Sigmoid colon (tissue), 6 donors: ENCODE measurements at regions not wholly inside any gene's neighbourhood (a gene's known extent, or its start where the extent isn't known, plus 50 kb on each side); places are given as distances from the start of the nearest gene placed in this dataset.

Experiments used
- DNase-seq: peaks from one replicate; pipeline ENCODE4 v3.0.0-alpha.2; 2019
- H3K27ac ChIP-seq, 4 donors: fragments of 200-600 bp; sonication (generic); one replicate each; pipeline ENCODE4 v1.5.1; 2016 to 2019; ENCODE audit warnings: mild to moderate bottlenecking in 1 of 4
- H3K27me3 ChIP-seq, 3 donors: fragments of 200-600 bp; sonication (generic); one replicate each; pipeline ENCODE4 v1.5.1; 2019; ENCODE audit warnings: mild to moderate bottlenecking in 1 of 3
- H3K36me3 ChIP-seq, 4 donors: fragments of 200-600 bp; sonication (generic); one replicate each; pipeline ENCODE4 v1.5.1; 2016 to 2019
- H3K4me1 ChIP-seq, 4 donors: fragments of 200-600 bp; sonication (generic); one replicate each; pipeline ENCODE4 v1.5.1; 2017 to 2019
- H3K4me3 ChIP-seq, 4 donors: fragments of 200-600 bp; sonication (generic); one replicate each; pipeline ENCODE4 v1.5.1; 2017 to 2019; ENCODE audit warnings: mild to moderate bottlenecking in 2 of 4, moderate library complexity in 1 of 4
- H3K9me3 ChIP-seq, 4 donors: fragments of 200-600 bp in 3 of 4; sonication (generic) in 3 of 4; one replicate each; pipeline versions ENCODE4 v1.5.1 to v1.6.1; 2013 to 2019
- EP300 ChIP-seq, 4 donors: sonication (generic); formaldehyde crosslinking; IDR thresholded peaks; one replicate each; pipeline ENCODE4 v1.6.1; 2017; ENCODE audit warnings: antibody characterized with exemption in 4 of 4
- POLR2A ChIP-seq, 2 donors: fragments of 450-650 bp; IDR thresholded peaks; one replicate each; pipeline ENCODE4 v1.6.1; 2016; ENCODE audit warnings: antibody characterized with exemption in 2 of 2, mild to moderate bottlenecking in 2 of 2, moderate library complexity in 2 of 2
- POLR2AphosphoS5 ChIP-seq, 4 donors: sonication (generic); formaldehyde crosslinking; IDR thresholded peaks; one replicate each; pipeline ENCODE4 v1.6.1; 2017; ENCODE audit warnings: antibody characterized with exemption in 4 of 4
- WGBS, 2 donors: extraction: QIAGEN DNeasy Blood & Tissue Kit; methylation state at CpG; one replicate each; pipeline ENCODE4 v1.1.7; 2013; 5-methylcytosine and 5-hydroxymethylcytosine counted together
- intact Hi-C: fragments of 100-400 bp; cut with DNase I; formaldehyde crosslinking; loops from one replicate; pipeline ENCODE4 v1.15.1; 2023
- TF ChIP-seq, protein P1 (sequence below), 4 experiments: fragments of 450-650 bp in 3 of 4; fragments of 200-600 bp in 1 of 4; IDR thresholded peaks; one replicate each; pipeline ENCODE4 v1.5.1; 2016 to 2019; ENCODE audit warnings: antibody characterized with exemption in 4 of 4, mild to moderate bottlenecking in 3 of 4, moderate library complexity in 2 of 4
- donor health status: healthy with polysubstance abuse.
- donor health status: healthy.

DNA sequence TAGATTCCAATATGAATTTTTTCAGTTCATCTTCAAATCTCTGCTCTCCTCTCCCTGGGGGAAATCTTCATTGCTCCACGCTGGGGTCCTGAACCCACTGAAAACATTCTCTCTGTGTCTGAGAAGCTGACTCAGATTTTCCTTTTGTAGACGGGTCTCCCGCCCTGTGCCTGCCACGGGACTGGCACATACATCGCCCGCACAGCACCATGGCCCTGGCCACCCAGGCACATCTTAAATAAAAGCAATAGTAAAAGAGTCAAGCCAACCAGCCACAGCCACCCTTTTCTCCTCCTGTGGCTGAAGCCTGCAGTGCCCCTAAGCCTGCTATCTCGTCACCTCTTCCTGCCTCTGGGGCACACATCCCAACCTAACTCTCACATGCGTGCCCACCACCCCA lies 301.2 kb downstream of the ZNF536 start:
- H3K27me3 ChIP-seq: peaks cover 3 to 20% (median 13%) of the 10 kb centered on the region in 3 donors
- 77 to 83% methylated on average over 8 of the region's 8 CpGs for WGBS, 2 donors
- TF ChIP-seq EP300 (IDR thresholded peaks at IDR 0.05) (no peak), POLR2A (IDR thresholded peaks at IDR 0.05) (no peak), POLR2AphosphoS5 (IDR thresholded peaks at IDR 0.05) (no peak)
- TF ChIP-seq, protein P1, sequence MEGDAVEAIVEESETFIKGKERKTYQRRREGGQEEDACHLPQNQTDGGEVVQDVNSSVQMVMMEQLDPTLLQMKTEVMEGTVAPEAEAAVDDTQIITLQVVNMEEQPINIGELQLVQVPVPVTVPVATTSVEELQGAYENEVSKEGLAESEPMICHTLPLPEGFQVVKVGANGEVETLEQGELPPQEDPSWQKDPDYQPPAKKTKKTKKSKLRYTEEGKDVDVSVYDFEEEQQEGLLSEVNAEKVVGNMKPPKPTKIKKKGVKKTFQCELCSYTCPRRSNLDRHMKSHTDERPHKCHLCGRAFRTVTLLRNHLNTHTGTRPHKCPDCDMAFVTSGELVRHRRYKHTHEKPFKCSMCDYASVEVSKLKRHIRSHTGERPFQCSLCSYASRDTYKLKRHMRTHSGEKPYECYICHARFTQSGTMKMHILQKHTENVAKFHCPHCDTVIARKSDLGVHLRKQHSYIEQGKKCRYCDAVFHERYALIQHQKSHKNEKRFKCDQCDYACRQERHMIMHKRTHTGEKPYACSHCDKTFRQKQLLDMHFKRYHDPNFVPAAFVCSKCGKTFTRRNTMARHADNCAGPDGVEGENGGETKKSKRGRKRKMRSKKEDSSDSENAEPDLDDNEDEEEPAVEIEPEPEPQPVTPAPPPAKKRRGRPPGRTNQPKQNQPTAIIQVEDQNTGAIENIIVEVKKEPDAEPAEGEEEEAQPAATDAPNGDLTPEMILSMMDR (IDR thresholded peaks at IDR 0.05): no peak
- no peaks in the 10 kb centered on the region for H3K9me3 ChIP-seq
- H3K4me1 ChIP-seq: peaks cover 0 to 12% (median 8%) of the 10 kb centered on the region in 4 donors
- no peak overlapping the region for H3K4me3 ChIP-seq
- no peak overlapping the region for H3K27ac ChIP-seq
- DNase-seq: no peak
- H3K36me3 ChIP-seq: no peaks in the 10 kb centered on the region
- intact Hi-C loops: loop anchor here (10.0 kb wide), 1 partner anchor 1901 kb away; no protein-coding TSS in a partner anchor

DNA sequence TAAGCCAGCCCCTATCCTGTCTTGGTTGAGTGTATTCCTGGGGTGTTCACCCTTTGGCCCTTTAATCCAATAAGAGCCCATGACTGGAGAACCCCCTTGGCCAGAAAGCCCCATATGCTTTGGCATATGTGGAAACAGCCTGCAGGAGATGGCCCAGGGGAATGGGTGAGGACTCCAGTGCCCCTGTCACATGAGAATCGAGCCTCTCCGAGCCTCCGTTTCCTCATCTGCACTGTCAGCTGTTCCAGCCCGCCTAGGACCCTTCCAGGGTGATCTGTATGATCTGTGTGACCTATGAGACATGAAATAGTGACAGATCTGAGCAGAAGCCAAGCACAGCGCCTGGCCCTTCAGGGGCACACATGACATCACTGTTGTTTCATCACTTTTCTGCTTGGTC lies 300.7 kb downstream of the ZNF536 start:
- intact Hi-C loops: loop anchor here (10.0 kb wide), 1 partner anchor 1902 kb away; no protein-coding TSS in a partner anchor
- WGBS, 2 donors: 76 to 78% methylated on average over 5 of the region's 5 CpGs
- no peak for TF ChIP-seq POLR2AphosphoS5 (IDR thresholded peaks at IDR 0.05)
- TF ChIP-seq POLR2A (IDR thresholded peaks at IDR 0.05): no peak
- no peak for TF ChIP-seq EP300 (IDR thresholded peaks at IDR 0.05)
- TF ChIP-seq, protein P1 (IDR thresholded peaks at IDR 0.05): no peak

DNA sequence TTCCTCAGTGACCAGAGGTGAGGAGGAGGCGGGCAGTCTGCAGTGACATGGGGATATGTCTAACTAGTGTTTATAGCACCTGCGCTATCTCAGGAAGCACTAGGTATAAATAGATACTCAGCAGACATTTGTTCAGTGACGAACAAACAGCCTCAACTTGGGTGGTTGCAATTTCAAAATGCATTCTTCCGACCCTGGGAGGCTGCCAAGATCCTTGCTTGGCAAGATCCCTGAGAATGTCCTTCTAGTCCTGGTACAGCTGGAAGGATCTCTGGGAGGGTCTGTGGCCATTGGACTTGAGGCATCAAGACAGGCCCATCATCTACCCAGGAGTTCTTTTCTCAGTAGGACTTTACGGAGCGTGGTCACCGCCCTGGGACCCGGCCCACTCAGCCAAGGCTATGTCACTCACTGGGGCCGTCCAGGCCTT lies 299.5 kb downstream of the ZNF536 start:
- TF ChIP-seq, protein P1 (IDR thresholded peaks at IDR 0.05): no peak
- TF ChIP-seq EP300 (IDR thresholded peaks at IDR 0.05) (no peak), POLR2AphosphoS5 (IDR thresholded peaks at IDR 0.05) (peak in 1 of 4 donors; percentile 52)
- Histone ChIP-seq H3K4me3 (no peak overlapping the region), H3K9me3 (no peaks in the 10 kb centered on the region), H3K4me1 (peaks cover 0 to 12% (median 8%) of the 10 kb centered on the region in 4 donors), H3K36me3 (no peaks in the 10 kb centered on the region), H3K27ac (no peak overlapping the region), H3K27me3 (peaks cover 3 to 21% (median 16%) of the 10 kb centered on the region in 3 donors)
- WGBS, 2 donors: 64 to 76% methylated on average over 9 of the region's 9 CpGs
- no peak for DNase-seq
- intact Hi-C loops: loop anchor here (10.0 kb wide), 1 partner anchor 1903 kb away; no protein-coding TSS in a partner anchor

More for the DNA sequence above, 300.7 kb downstream of the ZNF536 start:
- Histone ChIP-seq H3K36me3 (no peaks in the 10 kb centered on the region), H3K4me3 (no peak overlapping the region), H3K9me3 (no peaks in the 10 kb centered on the region), H3K4me1 (peaks cover 0 to 12% (median 8%) of the 10 kb centered on the region in 4 donors), H3K27me3 (peaks cover 3 to 21% (median 16%) of the 10 kb centered on the region in 3 donors), H3K27ac (no peak overlapping the region)
- no peak for DNase-seq

DNA sequence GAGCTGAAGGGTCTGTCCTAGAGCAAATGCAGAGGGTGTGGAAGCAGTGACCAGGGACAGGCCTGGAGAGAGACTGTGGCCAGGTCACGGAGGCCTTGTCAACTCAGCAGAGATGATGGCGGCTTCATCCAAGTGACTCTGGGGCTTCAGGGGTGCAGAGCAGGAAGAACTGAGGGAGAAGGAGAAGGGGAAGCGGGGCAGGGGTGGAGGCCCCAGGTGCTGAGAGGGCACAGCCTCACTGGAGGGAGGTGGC lies 299.1 kb downstream of the ZNF536 start:
- TF ChIP-seq EP300 (IDR thresholded peaks at IDR 0.05): no peak
- no peak for TF ChIP-seq POLR2AphosphoS5 (IDR thresholded peaks at IDR 0.05)
- TF ChIP-seq, protein P1 (IDR thresholded peaks at IDR 0.05): no peak
- no peak for TF ChIP-seq POLR2A (IDR thresholded peaks at IDR 0.05)
- intact Hi-C loops: loop anchor here (10.0 kb wide), 1 partner anchor 1904 kb away; no protein-coding TSS in a partner anchor
- Histone ChIP-seq H3K36me3 (no peaks in the 10 kb centered on the region), H3K27me3 (peaks cover 3 to 25% (median 16%) of the 10 kb centered on the region in 3 donors), H3K4me3 (no peak overlapping the region), H3K9me3 (no peaks in the 10 kb centered on the region), H3K27ac (no peak overlapping the region), H3K4me1 (peaks cover 0 to 12% (median 8%) of the 10 kb centered on the region in 4 donors)
- 90 to 94% methylated on average over 3 of the region's 3 CpGs for WGBS, 2 donors
- no peak for DNase-seq
